NOMO-1 treated with dmso at 0.1 percent for 144 hours (cell line): ENCODE measurements at regions not wholly inside any gene's neighbourhood (a gene's known extent, or its start where the extent isn't known, plus 50 kb on each side); places are given as distances from the start of the nearest gene placed in this dataset.
"Not testable (repeated sequence)": the region's sequence is repeated elsewhere in the genome, so short reads cannot be mapped to it uniquely, and the experiment has no call there.

ENCODE experiments used
- DNase-seq: peaks from one replicate; lab custom pipeline; 2025; ENCODE audit not compliant: unreplicated experiment; lab: John Stamatoyannopoulos, UW

DNA sequence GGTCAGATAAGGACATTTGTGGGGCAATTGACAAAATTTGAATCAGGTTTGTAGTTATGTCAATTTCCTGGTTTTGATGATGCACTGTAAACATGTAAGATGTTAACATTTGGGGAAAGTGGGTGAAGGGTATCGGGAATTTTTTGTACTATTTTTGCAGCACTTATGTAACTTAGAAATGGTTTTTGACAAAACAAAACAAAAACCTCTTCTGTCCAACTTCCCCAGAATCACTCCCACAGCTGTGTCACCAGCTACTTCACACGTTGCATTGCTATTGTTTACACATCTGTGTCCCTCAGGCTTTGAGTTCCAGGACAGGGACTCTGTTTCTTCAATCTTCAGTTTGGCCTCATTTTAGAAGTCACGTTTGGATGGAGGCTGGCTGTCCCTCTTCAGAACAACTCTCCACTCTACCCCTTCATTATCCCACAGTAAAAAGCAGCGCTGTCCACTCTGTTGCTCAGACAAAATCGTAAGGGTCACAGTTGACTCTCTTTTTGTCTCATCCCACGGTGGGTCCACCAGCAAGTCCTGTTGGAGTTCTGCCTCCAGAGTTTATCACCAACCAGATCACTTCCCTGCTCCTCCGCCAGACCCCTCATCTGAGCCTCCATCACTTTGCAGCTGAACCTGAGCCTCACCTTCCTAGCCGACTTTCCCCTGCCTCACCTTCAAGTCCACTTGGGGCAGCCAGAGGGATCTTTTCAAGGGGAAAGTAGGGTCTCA lies 63.2 kb downstream of the NENF start:
- no peak for DNase-seq

- DNase-seq, result no peak
Measured at GRCh38 chr1:212496682-212497081, 64.0 kb downstream of the NENF start.

GRCh38 chr1:212497553-212497952 lies 64.8 kb downstream of the NENF start:
- no peak for DNase-seq

- DNase-seq, result no peak
Measured at GRCh38 chr1:212498283-212499040, 65.7 kb downstream of the NENF start.

DNA sequence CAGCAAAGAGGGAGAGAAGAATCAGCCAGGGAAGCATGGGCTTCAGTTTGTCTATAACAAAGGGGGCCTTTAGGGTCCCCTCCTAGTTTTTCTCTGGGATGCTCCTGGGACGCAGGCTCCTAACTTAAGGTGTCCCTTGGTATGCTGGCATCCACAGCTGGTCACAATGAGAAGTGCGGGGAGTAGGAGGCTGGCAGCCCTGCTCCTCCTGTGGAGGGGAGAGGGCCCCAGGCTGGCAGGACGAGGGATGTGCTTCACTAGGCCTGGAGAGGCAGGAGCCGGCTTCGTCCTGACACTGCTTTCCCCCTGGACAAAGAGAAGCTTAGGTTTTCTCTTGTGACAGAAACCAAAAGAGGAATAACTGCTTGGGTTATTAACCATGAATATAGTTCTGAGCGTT lies 67.6 kb downstream of the NENF start:
- no peak for DNase-seq

DNA sequence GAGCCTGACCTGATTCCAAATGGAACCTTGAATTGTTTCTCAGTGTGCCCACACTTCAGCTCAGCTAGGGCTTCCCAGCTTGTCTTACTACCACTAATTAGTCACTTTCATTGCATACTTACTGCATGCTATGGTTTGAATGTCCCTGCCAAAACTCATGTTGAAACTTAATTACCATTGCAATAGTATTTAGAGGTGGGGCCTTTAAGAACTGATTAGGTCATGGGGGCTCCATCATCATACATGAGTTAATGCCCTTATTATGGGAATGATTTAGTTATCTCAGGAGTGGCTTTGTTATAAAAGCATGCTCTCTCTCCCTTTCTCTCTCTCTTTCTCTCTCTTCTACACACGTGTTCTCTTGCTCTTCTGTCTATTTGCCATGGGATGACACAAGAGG lies 68.3 kb downstream of the NENF start:
- DNase-seq, result no peak

- no peak for DNase-seq
Measured at GRCh38 chr1:212503714-212504113, 71.0 kb downstream of the NENF start.

DNA sequence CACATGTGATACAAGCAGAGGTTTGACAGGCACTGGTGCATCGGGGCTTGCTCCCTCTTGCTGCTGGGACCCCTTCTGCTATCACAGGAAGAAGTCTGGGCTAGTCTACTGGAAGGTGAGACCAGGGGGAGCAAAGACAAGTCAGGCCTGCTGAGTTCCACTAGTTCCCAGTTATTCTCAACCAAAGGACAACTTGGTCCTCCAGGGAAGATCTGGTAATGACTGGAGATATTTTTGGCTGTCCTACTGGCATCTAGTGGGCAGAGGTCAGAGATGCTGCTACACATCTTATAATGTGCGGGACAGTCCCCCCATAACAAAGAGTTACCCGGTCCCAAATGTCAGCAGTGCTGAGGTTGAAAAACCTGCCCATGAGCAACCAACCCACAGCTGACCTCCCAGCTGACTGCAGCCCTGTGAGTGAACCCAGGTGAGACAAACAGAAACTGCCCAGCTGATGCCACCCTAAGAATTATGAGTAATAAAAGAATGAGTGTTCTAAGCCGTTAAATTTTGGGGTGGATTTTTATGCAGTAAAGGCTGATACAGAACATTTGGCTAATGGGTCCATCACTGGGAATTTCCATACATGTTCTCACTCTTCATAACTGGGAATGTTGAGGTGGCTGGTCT lies 71.6 kb downstream of the NENF start:
- DNase-seq, result no peak

- DNase-seq, result no peak
Measured at GRCh38 chr1:212506666-212507065, 73.9 kb downstream of the NENF start.

DNA sequence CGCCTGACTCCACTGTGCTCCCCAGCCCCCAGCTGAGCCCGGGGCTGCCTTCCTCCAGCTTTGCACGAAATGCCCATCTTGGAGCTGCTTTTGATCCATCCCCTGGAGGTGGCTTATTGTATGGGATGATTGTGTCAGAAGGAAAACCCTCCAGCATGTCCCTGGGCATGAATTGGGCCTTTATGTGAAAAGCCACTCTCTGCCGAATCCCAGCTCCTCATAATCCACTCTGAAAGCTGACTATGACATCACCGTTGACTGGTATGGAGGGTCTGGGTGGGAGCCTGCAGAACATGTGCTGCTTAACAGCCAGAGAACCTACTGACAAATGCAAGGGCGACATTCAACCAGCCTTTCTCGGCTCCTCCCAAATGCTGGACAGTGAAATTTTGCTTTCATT lies 74.6 kb downstream of the NENF start:
- no peak for DNase-seq

DNA sequence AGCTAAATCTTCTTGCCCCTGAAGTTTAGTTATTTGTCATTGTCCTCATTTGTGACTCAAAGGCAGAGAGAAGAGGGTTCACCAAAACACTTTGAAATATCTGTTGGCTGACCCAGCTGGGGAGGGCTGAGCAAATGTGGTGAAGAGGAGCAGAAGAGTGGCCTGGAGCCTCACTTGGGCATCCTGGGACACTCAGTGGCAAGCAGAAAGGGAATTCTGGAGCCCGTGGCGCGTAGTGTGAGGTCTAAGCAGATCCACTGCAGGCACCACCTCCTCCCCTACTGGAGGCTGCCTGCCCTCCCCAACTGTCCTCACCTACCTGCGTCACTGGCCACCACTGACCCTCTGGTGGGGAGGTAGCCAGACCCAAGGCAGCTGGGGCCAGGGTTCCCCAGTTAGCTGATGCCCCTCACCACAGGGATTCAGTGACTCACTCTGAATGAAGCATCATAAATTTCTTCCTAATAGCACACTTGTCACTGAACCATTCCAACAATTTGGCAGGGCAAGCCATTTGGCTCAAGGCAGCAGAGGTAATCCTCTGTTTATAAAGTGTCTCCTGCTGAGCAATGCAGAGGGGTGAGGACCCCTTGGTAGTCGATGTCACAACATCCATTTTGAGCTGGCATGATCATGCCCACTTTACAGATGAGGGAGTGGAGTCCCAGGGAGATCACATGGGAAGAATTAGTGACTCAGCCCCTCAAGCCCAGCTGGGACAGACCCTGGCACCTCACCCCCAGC lies 80.3 kb downstream of the NENF start:
- no peak for DNase-seq

- no peak for DNase-seq
Measured at GRCh38 chr1:212513586-212513985, 80.9 kb downstream of the NENF start.

GRCh38 chr1:212514056-212514614 lies 81.4 kb downstream of the NENF start:
- DNase-seq, result no peak

DNA sequence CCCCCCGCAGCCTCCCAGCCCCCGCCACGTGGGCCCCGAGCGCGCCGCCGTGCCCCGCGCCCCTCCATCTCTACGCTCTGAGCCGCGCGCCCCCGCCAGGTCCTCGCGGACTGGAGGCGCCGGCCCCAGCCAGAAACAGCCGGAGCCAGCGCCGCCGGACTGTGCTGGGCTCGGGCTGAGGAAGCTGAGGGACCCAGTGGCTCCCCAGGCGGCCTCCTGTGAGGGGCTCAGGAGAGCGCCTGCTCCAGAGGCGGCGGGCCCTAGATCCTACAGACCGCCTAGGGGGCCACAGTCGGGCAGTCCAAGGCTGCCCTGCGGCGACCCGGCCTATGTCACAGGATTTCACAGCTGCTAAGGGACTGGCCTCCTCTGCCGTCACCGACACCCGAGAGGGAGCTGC lies 82.1 kb downstream of the NENF start:
- DNase-seq, result no peak

GRCh38 chr1:212515329-212515760 lies 82.6 kb downstream of the NENF start:
- no peak for DNase-seq

DNA sequence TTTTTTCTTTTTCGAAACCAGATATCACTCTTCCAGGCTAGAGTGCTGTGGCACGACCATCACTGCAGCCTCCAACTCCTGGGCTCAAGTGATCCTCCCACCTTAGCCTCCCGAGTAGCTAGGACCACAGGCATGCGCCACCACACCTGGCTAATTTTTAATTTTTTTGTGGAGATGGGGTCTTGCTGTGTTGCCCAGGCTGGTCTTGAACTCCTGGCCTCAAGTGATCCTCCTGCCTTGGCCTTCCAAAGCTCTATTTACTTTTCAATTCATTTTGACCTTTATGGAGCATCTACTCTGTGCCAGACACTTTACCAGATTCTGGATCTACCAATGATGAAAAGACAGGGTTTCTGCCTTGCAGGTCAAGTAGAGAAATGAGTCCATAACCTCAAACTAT lies 83.3 kb downstream of the NENF start:
- not testable (repeated sequence) for DNase-seq

- DNase-seq, result no peak
Measured at GRCh38 chr1:212518188-212519054, 85.7 kb downstream of the NENF start.

GRCh38 chr1:212519131-212519530 lies 86.4 kb downstream of the NENF start:
- DNase-seq, result no peak

DNA sequence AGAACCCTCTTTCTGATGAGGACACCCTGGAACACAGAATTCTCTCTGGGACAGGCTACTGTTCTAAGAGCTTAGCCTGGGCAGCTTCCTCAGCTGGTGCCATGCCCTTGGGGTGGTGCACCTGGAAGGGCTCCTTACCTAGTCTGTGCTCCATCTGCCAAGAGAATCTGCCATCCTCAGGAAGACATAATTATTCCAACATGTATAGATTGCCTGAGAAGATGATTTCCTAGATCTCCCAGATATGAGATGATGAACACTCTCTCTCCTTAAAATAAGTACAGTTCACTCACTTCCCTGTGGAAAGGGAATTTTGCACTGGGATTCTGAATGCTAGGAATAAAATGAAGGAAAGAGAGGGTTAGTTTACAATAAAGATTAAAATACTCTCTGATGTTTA lies 87.6 kb downstream of the NENF start:
- DNase-seq, result no peak

DNA sequence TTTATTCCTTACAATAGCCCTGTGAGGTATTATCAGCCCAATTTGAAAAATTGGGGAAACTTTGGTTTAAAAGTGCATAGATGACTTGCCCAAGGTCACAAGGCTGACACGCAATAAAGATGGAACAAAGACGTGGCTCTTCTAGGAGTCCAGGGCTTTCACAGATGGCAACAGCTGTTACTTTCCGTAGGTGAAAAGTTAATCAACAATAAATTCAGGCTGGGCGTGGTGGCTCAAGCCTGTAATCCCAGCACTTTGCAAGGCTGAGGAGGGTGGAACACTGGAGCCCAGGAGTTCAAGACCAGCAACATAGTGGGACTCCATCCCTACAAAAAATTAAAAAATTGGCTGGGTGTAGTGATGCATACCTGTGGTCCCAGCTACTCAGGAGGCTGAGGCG lies 87.8 kb upstream of the ATF3 start:
- no peak for DNase-seq
